ENCODE measurements at regions not wholly inside any gene's neighbourhood (a gene's known extent, or its start where the extent isn't known, plus 50 kb on each side); places are given as distances from the start of the nearest gene placed in this dataset.

DNA sequence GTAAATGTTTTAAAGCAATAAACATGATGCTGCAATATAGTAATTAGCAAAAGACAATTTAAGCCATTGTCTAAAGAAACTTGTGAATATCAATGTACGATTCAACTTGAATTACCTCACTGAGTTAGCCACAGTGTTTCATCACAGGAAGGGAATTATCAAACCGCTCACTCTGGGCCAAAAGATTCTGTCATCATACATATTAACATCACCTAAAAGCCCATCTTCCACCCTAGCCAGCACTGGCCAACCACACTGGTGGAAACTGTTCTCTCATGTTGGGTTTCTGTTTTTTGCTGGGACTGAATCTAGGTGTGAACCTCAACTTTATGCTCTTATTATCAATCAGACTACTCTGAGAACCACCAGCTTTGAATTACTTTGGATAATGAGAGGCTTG is 497.7 kb upstream of the THBS1 start:
- H3K9ac ChIP-seq (ENCODE audit: low read length): no peak overlapping the region
- H3K9me3 ChIP-seq (replicated peaks; ENCODE audit: insufficient read depth, low read length): no peaks in the 10 kb centered on the region
- H3K4me1 ChIP-seq (ENCODE audit: low read length): no peaks in the 10 kb centered on the region
- no peaks in the 10 kb centered on the region for H3K36me3 ChIP-seq (replicated peaks; ENCODE audit: insufficient read depth, low read length)
- H3F3A ChIP-seq (ENCODE audit: insufficient read depth, low read length): no peaks in the 10 kb centered on the region
- no peak for TF ChIP-seq EZH2phosphoT487 (IDR thresholded peaks at IDR 0.05; ENCODE audit: low read length)
- TF ChIP-seq, protein P1, sequence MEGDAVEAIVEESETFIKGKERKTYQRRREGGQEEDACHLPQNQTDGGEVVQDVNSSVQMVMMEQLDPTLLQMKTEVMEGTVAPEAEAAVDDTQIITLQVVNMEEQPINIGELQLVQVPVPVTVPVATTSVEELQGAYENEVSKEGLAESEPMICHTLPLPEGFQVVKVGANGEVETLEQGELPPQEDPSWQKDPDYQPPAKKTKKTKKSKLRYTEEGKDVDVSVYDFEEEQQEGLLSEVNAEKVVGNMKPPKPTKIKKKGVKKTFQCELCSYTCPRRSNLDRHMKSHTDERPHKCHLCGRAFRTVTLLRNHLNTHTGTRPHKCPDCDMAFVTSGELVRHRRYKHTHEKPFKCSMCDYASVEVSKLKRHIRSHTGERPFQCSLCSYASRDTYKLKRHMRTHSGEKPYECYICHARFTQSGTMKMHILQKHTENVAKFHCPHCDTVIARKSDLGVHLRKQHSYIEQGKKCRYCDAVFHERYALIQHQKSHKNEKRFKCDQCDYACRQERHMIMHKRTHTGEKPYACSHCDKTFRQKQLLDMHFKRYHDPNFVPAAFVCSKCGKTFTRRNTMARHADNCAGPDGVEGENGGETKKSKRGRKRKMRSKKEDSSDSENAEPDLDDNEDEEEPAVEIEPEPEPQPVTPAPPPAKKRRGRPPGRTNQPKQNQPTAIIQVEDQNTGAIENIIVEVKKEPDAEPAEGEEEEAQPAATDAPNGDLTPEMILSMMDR (IDR thresholded peaks at IDR 0.05; ENCODE audit: low read length): no peak
- no peak for TF ChIP-seq EZH2 (optimal IDR thresholded peaks at IDR 0.05; ENCODE audit: low read depth, low read length)
- no peaks in the 10 kb centered on the region for H3K79me2 ChIP-seq (ENCODE audit: low read length)
- no peaks in the 10 kb centered on the region for H3K9me2 ChIP-seq (replicated peaks; ENCODE audit: insufficient read depth, low read length)
- H3K4me2 ChIP-seq (ENCODE audit: low read depth, low read length): no peak overlapping the region
- H3K27ac ChIP-seq (ENCODE audit: low read length): no peak overlapping the region
- no peak for DNase-seq
- H3K27me3 ChIP-seq (replicated peaks; ENCODE audit: insufficient read depth, low read length): no peaks in the 10 kb centered on the region
- no peaks in the 10 kb centered on the region for H4K20me1 ChIP-seq (ENCODE audit: insufficient read depth, low read length)
- no peak overlapping the region for H2AFZ ChIP-seq (ENCODE audit: low read length)
- H3K4me3 ChIP-seq (ENCODE audit: low read length): no peak overlapping the region

DNA sequence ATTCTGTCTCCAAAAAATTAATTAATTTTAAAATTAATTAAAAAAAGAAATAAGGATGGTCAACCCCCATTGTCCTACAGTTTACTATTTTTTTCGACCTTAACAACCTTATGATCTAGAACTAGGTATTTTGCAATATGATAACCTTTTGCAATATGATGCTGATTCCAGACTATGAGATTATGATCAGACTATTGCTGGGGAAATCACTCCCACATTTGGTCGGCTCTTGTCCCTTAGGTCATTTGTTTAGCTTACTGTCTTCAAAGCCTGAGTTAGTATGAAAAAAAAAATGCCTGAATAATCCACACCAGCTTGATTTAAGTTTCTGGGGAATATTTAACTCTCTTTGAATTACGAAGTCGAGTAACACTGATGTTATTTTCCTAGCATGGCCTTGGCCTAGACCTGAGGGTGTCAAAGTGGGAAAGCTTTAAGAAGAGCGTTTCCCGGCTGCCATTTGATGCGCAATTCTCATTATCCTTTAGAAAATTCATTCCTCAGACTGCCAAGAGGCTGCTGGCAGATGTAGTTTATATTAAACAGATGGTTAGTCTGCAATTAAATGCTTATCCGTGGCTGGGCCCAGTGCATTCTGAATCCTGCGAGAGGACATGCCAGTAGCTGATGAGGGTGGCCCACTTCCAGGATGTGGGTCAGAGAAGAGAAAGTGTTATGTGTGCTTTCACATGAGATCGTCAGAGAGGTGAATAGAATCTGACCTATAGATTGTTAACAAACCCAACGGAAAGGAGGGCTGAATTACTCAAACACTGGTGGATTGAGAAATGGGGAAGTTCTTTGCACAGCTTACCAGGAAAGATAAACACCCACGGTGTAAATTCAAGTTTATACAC is 496.0 kb upstream of the THBS1 start:
- no peak overlapping the region for H3K4me2 ChIP-seq (ENCODE audit: low read depth, low read length)
- no peaks in the 10 kb centered on the region for H3F3A ChIP-seq (ENCODE audit: insufficient read depth, low read length)
- no peaks in the 10 kb centered on the region for H3K4me1 ChIP-seq (ENCODE audit: low read length)
- no peak for DNase-seq
- no peaks in the 10 kb centered on the region for H4K20me1 ChIP-seq (ENCODE audit: insufficient read depth, low read length)
- no peak for TF ChIP-seq EZH2 (optimal IDR thresholded peaks at IDR 0.05; ENCODE audit: low read depth, low read length)
- H3K4me3 ChIP-seq (ENCODE audit: low read length): no peak overlapping the region
- no peaks in the 10 kb centered on the region for H3K9me2 ChIP-seq (replicated peaks; ENCODE audit: insufficient read depth, low read length)
- H3K27me3 ChIP-seq (replicated peaks; ENCODE audit: insufficient read depth, low read length): no peaks in the 10 kb centered on the region
- no peaks in the 10 kb centered on the region for H3K9me3 ChIP-seq (replicated peaks; ENCODE audit: insufficient read depth, low read length)
- no peak overlapping the region for H3K27ac ChIP-seq (ENCODE audit: low read length)
- no peaks in the 10 kb centered on the region for H3K36me3 ChIP-seq (replicated peaks; ENCODE audit: insufficient read depth, low read length)
- no peak overlapping the region for H3K9ac ChIP-seq (ENCODE audit: low read length)
- H2AFZ ChIP-seq (ENCODE audit: low read length): no peak overlapping the region
- no peaks in the 10 kb centered on the region for H3K79me2 ChIP-seq (ENCODE audit: low read length)

DNA sequence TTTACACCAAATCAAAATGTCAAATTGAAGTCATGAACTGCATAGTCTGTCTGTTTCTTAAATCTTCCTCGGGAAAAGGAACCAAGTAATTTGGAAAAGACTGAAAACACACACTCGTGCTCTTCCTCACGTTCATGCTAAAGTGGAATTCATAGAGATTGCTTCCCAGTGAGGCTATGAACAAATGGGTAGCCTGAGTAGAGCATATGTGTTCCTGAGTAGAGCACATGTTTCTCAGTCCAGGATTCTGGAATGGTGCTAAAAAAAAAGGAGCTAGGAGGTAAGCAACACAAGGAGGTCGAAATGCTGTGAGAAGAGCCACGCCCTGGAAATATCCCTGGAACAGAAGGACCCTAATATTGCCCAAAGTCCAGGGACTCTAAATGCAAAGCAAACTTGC is 494.2 kb upstream of the THBS1 start:
- no peak for DNase-seq
- H3F3A ChIP-seq (ENCODE audit: insufficient read depth, low read length): no peaks in the 10 kb centered on the region
- H3K4me3 ChIP-seq (ENCODE audit: low read length): no peak overlapping the region
- no peak overlapping the region for H2AFZ ChIP-seq (ENCODE audit: low read length)
- no peaks in the 10 kb centered on the region for H3K27me3 ChIP-seq (replicated peaks; ENCODE audit: insufficient read depth, low read length)
- no peaks in the 10 kb centered on the region for H4K20me1 ChIP-seq (ENCODE audit: insufficient read depth, low read length)
- TF ChIP-seq, protein P1 (IDR thresholded peaks at IDR 0.05; ENCODE audit: low read length): no peak
- TF ChIP-seq EZH2phosphoT487 (IDR thresholded peaks at IDR 0.05; ENCODE audit: low read length): no peak
- no peak for TF ChIP-seq EZH2 (optimal IDR thresholded peaks at IDR 0.05; ENCODE audit: low read depth, low read length)
- H3K9me2 ChIP-seq (replicated peaks; ENCODE audit: insufficient read depth, low read length): no peaks in the 10 kb centered on the region
- no peak overlapping the region for H3K9ac ChIP-seq (ENCODE audit: low read length)
- no peaks in the 10 kb centered on the region for H3K9me3 ChIP-seq (replicated peaks; ENCODE audit: insufficient read depth, low read length)
- no peaks in the 10 kb centered on the region for H3K4me1 ChIP-seq (ENCODE audit: low read length)
- no peaks in the 10 kb centered on the region for H3K79me2 ChIP-seq (ENCODE audit: low read length)
- no peaks in the 10 kb centered on the region for H3K36me3 ChIP-seq (replicated peaks; ENCODE audit: insufficient read depth, low read length)
- no peak overlapping the region for H3K4me2 ChIP-seq (ENCODE audit: low read depth, low read length)
- no peak overlapping the region for H3K27ac ChIP-seq (ENCODE audit: low read length)

DNA sequence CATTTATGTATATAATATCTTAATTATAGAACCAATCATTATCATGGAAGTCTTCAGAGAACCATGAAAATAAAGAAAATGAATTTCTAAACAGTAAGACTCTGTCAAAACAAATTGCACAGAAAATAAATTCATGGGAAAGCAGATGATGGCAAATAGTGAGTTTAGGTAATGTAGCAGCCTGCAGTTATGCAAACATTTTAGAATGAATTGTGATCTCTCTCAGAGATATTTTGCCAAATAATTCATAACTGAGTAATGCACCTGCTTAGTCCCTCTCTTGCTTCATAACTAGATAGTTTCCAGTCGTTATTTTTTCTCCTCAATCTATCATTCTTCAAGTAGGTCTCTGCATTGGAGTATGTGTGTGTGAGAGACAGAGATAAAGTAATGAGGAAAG is 492.7 kb upstream of the THBS1 start:
- Histone ChIP-seq H3K27me3 (replicated peaks; ENCODE audit: insufficient read depth, low read length) (no peaks in the 10 kb centered on the region), H3K4me2 (ENCODE audit: low read depth, low read length) (no peak overlapping the region), H3K36me3 (replicated peaks; ENCODE audit: insufficient read depth, low read length) (no peaks in the 10 kb centered on the region), H4K20me1 (ENCODE audit: insufficient read depth, low read length) (no peaks in the 10 kb centered on the region), H3K9me3 (replicated peaks; ENCODE audit: insufficient read depth, low read length) (no peaks in the 10 kb centered on the region), H3K9ac (ENCODE audit: low read length) (no peak overlapping the region), H3K9me2 (replicated peaks; ENCODE audit: insufficient read depth, low read length) (no peaks in the 10 kb centered on the region), H3K27ac (ENCODE audit: low read length) (no peak overlapping the region), H3K4me3 (ENCODE audit: low read length) (no peak overlapping the region), H3F3A (ENCODE audit: insufficient read depth, low read length) (no peaks in the 10 kb centered on the region), H2AFZ (ENCODE audit: low read length) (no peak overlapping the region), H3K79me2 (ENCODE audit: low read length) (no peaks in the 10 kb centered on the region), H3K4me1 (ENCODE audit: low read length) (no peaks in the 10 kb centered on the region)
- DNase-seq: no peak
- TF ChIP-seq EZH2phosphoT487 (IDR thresholded peaks at IDR 0.05; ENCODE audit: low read length) (no peak), EZH2 (optimal IDR thresholded peaks at IDR 0.05; ENCODE audit: low read depth, low read length) (no peak)
- TF ChIP-seq, protein P1 (IDR thresholded peaks at IDR 0.05; ENCODE audit: low read length): no peak

Data from MM.1S (cell line).